Femur (tissue), 1 donor: ENCODE measurements at regions not wholly inside any gene's neighbourhood (a gene's known extent, or its start where the extent isn't known, plus 50 kb on each side); places are given as distances from the start of the nearest gene placed in this dataset.

ENCODE experiments used
- DNase-seq: peaks from one replicate; pipeline ENCODE4 v3.0.0-alpha.2; 2017

DNA sequence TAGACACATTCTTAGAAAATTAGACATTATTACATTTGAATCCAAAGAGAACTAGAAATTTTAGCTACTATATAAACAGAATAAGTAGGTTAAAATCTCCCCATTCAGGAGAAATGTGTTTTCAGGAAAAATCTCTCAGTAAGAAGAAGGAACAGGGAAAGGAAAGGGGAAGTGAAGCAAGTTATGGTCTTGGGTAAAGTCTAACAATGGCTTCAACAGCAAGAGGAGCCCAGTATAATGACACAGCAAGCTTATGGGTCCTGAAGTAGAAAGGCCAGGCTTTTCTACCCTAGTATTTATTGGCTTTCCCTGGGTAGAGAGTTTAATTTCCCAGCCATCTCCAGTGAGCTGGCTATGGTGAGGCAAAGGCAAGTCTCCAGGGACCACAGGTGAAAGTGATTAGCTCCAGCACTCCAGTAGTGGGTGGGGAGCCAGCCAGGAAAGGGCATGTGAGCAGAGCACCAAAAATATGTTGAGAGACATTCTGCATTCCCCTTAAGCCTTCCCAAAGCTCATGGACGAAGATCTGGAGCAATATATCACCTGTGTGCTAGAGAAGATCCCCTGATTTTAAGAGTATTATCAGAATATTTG lies 981.7 kb downstream of the NR2F1-AS1 start:
- DNase-seq = no peak

DNA sequence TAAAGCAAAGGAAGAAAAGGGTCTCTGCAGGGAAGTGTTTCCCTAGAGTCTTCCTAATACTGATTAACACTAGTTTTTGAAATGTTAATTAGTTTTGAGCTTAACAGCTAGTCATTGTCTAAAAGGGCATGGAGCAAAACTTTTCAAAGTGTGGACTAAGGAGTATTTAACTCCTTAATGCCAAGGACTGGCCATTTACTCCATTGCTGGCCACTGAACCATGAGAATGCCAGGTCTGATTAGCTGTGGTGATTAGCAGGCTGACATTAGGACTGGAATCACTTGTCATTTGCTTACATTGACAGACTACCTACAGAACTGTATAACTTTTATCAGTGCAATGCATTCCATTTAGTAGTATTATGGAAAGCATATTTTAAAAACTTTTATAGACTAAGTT lies 987.0 kb downstream of the NR2F1-AS1 start:
- no peak for DNase-seq

DNA sequence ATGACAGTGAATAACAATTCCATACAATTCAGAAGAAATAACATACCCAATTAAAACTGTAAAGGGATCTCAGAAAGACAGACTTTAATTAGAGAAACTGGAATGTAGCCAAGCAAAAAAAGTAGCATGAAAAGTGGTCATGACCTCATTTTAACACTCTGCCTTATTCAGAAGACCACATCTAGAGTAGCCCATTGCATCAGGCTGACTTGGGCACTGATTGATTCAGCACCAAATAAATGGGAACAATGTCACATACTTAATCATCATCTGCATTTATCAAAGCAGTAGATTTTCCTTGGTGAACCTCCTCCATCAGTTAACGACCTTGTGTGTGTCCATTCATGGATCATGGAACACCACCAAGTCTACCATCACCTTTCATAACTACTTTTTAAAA lies 992.1 kb downstream of the NR2F1-AS1 start:
- no peak for DNase-seq

DNA sequence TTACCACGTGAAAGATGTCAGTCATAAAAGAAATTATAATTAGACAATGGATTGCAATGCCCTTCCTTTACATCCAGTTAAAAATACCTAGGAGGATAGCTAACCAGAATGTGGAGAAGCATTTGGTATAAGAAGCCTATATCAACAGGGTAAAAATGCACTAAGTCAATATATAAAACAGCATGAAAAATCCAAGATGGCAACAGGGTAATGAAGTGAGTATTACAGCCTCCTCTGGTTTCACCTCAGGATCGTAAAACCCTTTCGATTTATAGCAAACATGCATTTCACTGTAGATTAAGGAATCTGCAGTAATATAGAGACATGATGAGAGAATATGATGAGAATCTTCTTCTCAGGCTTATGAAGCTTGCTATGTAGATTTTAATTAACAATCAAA lies 999.3 kb downstream of the NR2F1-AS1 start:
- DNase-seq = no peak

DNA sequence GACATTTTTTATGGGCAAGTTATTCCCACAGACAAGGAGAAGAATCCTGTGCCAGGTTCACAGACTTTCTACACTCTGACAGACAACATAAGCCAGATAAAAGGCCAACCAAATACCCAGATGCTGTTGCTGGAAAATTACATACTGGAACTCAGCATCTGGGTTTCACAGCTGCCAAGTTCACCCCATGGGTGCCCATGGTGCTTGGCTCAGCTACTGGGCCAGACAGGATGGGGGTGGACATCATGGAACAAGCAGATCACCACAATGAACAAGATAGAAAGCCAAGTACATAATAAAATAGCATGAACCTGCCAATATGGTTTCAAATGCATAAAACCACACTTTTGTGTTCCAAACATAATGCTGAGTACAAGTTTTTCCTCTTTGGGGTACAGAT lies 999.8 kb downstream of the NR2F1-AS1 start:
- peak; percentile 46 for DNase-seq

DNA sequence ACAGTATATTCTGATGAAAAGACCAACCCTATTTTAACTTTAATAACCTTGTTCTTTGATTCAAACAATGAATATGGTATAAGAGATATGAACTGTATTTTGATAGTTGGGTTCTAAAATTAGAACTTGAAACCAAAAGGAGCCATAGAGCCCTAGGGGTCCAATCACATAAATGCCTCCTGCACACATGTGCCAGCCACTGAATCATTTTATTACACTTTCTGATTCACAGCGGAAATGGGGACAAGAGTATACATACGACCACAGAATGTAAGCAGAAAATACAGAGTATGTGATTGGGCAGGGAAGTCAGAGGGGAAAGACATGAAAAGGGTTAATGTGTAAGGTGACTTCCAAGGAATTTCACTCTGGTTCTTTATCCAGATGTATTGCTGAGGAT lies 1000.2 kb downstream of the NR2F1-AS1 start:
- DNase-seq = no peak

DNA sequence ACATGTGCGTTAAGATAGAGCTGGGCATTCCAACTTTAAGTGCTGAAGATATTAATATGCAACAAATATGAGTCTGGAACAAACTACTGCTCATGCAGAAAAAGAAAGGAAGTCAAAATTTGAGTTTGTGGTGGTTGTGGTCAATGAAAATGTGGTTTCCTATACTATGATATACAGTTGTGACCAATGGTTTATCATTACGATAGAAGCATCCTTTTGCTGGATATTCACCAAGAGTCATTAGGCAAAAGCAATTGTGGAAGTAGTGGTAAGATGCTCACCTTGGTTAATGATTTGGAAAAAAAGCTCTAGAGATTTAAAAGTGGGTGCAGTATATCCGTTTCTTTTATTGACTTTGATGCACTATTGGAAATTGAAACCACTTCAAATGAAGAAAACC lies 1007.0 kb downstream of the NR2F1-AS1 start:
- DNase-seq = no peak

DNA sequence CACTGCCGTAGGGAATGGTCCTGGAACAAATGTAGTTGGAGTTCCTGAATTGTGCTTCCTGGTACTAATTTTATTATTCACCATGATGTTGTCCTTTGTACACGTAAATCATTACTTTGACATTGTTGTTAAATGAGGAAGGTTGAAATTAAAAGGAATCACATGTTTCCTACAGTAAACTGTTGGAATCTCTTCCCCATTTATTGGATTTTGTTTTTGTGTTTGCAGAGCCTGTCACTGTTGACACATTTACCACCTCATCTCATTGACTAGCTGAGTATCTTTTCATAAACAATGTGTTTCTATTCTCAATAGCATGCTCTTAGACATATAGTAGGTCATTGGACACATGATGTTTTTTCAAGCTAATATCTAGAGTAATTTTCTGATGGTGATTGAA lies 1012.5 kb downstream of the NR2F1-AS1 start:
- no peak for DNase-seq

DNA sequence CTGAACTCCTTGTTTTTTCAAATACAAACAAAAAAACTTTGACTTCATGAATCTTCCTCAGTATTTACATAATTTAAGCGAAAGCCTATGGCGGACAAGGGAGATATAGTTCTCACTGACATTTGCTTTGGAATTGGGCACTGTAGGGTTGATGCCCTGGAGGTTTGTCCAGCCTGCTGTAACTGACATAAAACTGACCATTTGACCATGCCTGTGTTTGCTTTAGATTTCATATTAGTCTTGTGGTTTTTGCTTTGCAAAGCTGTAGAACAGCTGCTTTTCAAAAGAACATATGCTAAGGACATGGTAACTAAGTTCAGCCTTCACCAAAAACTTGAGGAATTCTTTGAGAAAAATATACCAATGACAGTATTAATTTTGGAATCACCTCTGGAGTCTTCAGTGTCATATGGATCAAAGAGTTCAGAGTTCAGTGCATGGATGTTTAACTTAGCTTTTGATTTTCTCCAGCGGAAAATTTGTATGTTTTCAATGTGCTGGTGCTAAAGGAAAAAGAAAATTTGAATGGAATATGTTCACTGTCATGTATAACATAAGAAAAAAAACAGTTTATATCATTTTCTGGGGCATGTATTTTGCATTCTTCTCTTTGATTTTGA lies 1013.1 kb downstream of the NR2F1-AS1 start:
- DNase-seq = no peak

DNA sequence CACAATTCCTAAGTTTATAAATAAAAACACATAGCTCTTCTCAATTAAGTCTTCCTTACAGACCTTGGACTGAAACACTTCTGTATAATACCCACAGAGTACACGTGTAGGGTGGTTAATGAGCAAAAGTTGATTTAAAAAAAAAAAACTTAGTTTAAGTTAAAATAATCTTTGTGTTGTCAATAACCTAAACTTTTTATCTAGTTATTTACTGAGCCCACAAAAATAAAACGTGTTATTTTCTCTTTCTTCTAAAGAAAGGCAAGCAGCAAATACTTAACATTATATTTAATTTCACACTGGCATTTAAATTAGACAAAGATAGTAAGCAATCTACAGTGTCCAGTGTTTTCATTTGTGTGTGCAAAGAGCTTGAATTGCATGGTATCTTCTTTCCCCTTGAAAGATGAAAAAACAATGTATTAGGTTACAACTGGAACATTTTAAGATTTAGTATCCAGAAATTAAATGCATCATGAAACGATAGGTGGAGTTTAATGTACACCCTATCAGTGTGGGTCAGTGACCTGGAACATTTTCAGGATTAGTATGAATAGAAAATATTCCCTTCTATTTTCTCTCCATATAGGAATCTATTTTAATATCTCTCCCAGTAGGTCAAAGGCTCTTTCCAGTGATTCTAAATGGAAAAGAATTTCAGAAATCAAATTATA lies 1014.8 kb downstream of the NR2F1-AS1 start:
- DNase-seq = no peak

DNA sequence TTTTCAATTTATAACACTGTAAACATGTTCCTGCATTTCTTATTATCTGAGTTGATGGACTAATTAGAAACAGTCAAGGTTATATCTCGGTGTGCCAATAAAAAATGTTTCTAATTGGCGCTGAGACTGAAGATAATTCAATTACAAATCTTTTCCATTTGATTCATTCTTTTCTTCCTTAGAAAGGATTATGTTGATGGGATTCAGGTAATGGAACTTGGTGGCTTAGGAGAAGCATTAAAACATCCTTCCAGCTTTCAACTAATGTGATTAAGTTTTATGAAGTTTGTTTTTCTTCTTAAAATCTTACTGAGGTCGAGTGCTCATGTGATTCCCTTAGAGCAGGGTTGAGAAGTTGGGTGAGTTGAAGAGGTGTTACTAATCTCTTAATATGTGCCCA lies 1015.3 kb downstream of the NR2F1-AS1 start:
- DNase-seq = no peak

DNA sequence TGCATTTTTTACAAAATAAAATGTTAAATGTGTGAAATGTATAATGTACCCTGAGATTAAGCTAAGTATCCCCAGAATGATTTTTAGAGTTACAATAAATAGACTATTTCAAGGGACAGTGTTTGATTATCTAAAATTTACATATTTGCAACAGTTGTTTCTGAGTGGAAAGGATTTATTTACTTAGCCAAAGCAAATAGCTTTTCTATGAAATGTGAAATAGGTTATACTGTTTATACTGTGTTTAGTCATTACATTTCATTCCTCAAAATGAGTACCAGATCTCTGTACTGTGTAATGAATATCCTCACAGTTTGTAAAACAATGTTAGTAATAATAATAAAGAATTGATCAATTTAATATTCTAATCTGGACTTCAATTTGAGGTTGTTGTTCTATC lies 1019.0 kb downstream of the NR2F1-AS1 start:
- no peak for DNase-seq

DNA sequence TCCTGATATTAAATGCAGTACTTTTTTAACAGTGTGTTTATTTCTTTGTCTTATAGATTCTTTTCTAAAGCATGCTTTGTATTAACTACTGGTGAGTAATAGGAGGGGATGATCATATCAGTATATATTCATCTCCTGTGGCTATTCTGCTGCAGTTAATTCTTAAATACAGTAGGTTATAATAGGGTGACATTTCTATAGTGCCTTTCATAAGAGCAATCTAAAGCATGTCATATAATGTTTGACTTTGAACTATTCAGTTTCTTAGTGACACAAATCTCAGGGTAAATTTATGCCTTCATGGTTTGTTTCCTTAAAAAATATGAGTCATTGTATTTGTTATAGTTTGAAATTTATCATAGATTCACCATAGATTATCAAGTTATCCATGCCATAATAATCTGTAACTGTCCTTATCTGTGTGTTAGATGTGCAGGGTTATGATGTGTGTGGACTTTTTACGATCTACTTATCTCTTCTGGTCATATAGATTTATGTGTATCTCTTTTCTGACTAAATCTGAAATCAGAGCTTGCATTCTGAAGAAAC lies 1019.5 kb downstream of the NR2F1-AS1 start:
- DNase-seq = no peak

DNA sequence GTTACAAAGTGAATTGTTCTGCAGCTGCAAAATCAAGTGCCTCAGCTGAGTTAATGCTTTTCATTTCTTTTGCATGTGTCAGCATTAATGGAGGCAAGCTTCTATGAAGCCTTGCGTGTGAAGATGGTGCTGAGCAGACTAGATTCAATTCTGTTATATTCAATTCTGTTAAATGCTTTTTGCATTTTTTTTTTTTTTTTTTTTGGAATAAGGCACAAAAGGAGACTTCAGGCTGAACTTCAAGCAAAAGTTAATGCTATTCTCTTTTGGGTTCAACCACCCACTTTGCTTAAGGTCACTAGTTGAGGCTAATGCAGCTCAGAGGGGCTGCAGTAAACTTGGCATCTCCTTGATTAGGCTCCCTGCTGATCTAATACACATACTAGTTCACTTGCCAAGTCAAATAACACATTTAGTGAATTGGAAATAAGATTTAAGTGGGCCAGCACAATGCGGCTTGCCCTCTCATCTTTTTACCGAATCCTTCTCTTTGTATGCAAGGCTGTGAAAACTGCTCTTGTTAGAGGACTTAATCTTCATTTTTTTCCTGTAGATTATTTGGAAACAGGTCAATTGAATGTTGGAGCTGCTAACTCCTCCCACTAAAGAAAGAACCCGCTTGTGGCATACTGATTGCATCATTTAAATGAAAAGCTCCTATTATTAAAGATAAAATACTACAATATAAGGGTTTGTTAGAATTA lies 1020.2 kb downstream of the NR2F1-AS1 start:
- DNase-seq = no peak

DNA sequence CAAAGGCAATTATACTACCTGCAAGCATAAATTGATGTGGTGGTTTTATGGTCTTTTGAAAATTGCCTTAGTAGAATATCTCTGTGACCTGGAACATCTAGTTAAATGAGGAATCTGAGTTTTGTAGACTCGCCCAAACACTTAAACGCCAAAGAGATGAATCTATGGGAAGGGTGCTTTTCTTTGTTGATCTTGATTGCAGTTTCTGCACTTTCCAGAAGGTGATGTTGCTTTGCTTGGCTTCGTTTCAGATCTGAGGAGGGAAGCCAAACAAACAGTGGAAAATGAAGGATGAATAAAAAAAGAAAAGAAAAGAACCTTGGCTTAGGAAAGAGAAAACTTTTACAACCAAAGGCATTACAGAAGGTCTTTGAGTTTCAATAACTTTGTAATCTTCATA lies 1021.2 kb downstream of the NR2F1-AS1 start:
- no peak for DNase-seq

DNA sequence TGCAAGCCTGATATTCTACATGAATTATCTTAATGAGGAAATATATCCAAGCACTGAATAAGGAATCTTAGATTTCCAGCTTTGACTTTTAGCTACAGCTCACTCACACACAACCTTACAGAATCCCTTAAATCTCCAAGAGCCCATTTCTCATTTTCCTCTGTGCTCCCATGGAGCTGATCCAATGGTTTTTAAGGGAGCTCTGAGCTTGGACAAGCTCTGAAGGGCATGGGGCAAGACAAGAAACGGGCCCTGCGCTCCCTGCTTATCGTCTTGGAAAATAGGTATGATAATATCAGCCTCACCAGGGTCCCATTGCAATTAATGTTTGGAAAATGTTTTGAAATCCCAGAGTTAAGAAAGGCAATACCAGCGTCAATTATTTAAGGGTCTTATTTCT lies 1021.7 kb downstream of the NR2F1-AS1 start:
- no peak for DNase-seq

DNA sequence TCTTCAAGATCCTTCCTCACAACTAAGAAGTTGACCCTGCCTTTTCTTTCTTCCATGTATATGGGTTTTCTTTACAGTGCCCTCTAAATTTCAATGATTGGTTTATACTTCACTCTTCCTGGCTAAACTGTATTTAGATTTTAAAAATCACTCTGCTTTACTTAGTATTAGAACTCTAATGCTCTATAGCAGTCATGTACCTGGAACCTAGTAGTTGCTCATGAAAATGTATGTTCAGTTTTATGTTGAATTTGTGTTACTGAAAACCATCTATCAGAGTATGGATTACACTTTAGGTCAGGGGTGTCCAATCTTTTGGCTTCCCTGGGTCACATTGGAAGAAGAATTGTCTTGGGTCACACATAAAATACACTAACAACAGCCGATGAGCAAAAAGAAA lies 1024.3 kb downstream of the NR2F1-AS1 start:
- no peak for DNase-seq

DNA sequence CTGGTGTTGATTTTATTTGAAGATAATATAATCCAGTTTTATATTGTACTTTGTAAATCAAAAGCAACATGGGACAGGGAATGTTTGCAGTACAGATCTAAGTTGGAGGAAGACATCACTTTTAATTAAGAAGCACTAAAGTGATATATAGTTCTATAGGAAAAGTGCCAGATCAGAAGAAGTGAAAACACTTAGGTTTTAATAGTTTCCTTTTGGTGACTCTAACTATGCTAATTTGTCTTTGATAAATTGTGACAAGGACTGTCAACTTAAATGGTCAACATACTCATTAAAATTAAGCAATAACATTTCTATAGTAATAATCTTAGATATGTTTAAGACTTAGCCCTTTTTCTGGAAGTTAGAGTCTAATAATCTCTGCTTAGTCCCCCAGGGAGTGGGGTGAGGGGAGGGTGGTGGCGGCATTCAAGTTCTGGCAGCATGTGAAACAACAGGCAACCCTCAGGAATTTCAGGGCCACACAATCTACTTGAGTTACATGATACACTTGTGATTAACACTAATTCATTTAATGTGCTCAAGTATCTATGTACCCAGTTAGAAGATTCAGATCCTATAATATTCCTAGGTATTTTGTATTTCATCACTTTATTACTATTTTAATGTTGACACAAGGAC lies 1026.5 kb downstream of the NR2F1-AS1 start:
- no peak for DNase-seq

DNA sequence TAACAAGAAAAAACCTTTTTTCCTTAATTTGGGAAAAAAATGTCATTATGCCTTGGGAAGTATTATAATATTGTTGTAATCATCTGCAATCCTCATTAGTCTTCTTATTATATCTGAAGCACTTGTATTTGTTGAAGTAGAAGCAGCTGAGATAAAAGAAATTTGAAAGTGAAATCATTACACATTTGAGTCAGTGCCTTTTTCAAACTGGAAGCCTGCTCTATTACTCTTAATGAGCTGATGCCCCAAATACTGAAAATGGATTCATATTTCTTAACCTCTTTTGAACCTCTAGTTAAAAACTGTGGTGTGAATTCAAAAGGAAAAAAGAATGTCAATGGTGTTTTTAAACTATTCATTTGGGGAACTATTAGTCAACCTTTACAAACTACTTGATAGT lies 1027.7 kb downstream of the NR2F1-AS1 start:
- no peak for DNase-seq

DNA sequence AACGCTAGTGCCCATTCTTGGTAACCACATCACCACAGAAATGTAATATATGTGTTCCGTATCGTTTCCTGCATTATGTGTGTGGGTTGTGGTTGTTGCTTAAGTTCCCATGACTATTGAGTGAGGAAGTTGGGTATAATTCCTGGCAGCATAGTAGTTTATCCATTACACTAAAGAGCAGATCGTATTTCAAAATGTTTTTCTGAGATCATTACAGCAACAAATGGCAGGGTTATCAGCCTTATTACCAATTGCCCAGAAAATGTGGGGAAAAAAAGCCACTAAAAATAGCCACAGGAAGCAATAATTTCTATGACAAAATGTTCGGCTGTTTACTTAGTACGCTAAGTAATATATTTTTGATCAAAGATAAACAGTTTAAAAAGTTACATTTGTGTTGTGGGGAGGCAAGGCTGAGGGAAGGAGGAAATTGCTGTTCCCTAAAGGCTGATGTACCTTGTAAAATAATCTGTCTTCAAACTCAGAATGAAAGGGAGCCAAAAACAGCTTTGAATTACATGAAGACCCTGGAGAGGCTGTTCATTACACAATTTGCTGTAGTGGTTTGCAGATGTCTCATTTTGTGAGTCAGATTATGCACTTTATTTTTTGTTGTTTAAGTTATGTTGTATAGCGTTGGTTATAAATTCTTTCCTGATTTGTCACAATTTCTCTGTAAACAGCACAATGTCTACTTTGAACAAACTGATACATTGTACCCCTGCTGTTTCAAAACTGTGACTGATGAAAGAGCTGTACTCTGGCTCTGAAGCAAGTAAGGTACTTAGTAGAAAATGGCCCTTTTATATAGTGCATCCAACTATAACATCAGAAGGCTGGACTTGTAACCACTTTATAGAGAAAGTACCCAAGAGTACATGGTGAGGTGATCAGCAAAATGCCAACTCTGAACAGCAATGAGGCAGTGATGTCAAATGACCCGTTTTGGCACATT lies 1028.5 kb downstream of the NR2F1-AS1 start:
- no peak for DNase-seq

DNA sequence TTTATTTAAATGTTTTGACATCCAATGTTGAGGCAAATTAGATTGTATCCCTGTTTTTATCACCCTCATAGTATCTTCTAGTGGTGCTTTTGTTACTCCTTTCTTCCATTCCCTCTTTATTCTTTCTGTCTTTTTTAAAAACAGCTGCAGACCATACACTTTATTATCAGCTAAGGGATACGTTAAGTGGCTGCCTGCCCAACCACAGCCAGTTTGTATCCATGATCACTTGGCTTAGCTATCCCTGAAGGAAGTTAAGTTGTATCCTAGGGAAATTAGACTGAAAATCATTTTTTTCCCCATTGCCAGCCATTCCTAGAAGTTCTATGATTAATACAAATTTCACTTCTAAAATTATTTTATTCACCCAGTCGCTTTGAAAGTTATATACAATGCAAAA lies 1032.7 kb downstream of the NR2F1-AS1 start:
- DNase-seq = peak; percentile 39

DNA sequence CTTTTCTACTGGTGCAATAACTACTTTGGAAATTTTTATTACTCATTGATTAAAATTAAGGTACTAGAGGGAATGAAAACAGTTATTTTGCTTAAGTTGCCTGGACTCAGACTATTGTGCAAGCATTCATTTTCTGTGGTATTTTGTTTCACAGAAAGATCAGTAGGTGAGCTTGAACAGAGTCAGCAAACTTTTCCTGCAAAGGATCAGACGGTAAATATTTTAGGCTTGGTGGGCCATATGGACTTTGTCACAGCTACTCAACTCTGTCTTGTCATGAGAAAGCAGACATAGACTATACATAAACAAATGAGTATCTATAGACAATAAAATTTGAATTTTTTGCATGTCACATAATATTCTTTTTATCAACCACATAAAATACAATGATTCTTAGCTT lies 1036.4 kb downstream of the NR2F1-AS1 start:
- no peak for DNase-seq
